Right lobe of liver (tissue), 4 donors: ENCODE measurements at regions not wholly inside any gene's neighbourhood (a gene's known extent, or its start where the extent isn't known, plus 50 kb on each side); places are given as distances from the start of the nearest gene placed in this dataset.
A peak's percentile ranks its signal among the peaks of the same experiment; 100 is the strongest.

Experiments used
- POLR2A ChIP-seq: fragments of 450-650 bp; IDR thresholded peaks from one replicate; pipeline ENCODE4 v1.6.1; 2017; ENCODE audit warnings: antibody characterized with exemption, mild to moderate bottlenecking
- TF ChIP-seq, protein P1 (sequence below), 4 donors: fragments of 200-600 bp in 3 of 4; fragments of 450-650 bp in 1 of 4; IDR thresholded peaks; one replicate each; pipeline versions ENCODE4 v1.5.1 to v1.8.0; 2016 to 2022; ENCODE audit warnings: antibody characterized with exemption in 4 of 4, mild to moderate bottlenecking in 2 of 4
- donor health status: DM: no; HTN: no; CAD: no.
- donor health status: DM: no; HTN: no; CAD: no.
- donor health status: DM: no; HTN: yes; CAD: no.

GRCh38 chr2:22904126-22904684 lies 480.8 kb upstream of the KLHL29 start:
- TF ChIP-seq, protein P1, sequence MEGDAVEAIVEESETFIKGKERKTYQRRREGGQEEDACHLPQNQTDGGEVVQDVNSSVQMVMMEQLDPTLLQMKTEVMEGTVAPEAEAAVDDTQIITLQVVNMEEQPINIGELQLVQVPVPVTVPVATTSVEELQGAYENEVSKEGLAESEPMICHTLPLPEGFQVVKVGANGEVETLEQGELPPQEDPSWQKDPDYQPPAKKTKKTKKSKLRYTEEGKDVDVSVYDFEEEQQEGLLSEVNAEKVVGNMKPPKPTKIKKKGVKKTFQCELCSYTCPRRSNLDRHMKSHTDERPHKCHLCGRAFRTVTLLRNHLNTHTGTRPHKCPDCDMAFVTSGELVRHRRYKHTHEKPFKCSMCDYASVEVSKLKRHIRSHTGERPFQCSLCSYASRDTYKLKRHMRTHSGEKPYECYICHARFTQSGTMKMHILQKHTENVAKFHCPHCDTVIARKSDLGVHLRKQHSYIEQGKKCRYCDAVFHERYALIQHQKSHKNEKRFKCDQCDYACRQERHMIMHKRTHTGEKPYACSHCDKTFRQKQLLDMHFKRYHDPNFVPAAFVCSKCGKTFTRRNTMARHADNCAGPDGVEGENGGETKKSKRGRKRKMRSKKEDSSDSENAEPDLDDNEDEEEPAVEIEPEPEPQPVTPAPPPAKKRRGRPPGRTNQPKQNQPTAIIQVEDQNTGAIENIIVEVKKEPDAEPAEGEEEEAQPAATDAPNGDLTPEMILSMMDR (IDR thresholded peaks at IDR 0.05) = peak; percentile 38 to 56 (median 48)
- no peak for TF ChIP-seq POLR2A
